ENCODE measurements at regions not wholly inside any gene's neighbourhood (a gene's known extent, or its start where the extent isn't known, plus 50 kb on each side); places are given as distances from the start of the nearest gene placed in this dataset.
"Not testable (repeated sequence)": the region's sequence is repeated elsewhere in the genome, so short reads cannot be mapped to it uniquely, and the experiment has no call there.

DNA sequence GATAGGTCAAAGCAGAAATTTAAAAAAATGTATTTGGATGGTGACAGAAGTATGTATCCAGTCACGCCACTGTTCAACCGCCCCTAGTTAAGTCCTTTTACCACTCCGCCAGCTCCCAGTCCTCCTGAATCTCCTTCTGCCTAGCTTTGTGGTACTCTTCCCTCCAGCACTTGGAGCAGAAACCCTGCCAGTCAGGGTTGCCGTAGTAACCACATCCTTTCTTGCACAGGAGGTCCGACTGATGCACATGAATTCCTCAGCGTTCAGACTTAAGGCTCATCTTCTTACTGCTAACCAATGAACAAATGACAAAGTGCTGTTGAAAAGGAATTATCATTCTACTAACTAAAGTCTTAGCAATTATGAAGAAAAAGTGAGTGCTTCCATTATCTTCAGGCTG lies 175.3 kb upstream of the KCTD7 start:
- H3K36me3 ChIP-seq (ENCODE audit: control insufficient read depth in 2 of 2, insufficient read depth in 2 of 2, low read length in 1 of 2), result no peaks in the 10 kb centered on the region
- WGBS, result 98% methylated on average over 6 of the region's 6 CpGs
- H3K27me3 ChIP-seq (ENCODE audit: control insufficient read depth in 2 of 2, insufficient read depth in 1 of 2, low read length in 1 of 2), result no peaks in the 10 kb centered on the region
- H3K9me3 ChIP-seq (ENCODE audit: control insufficient read depth in 2 of 2, insufficient read depth in 1 of 2, low read length in 1 of 2), result no peaks in the 10 kb centered on the region
- no peak overlapping the region for H3K4me3 ChIP-seq (ENCODE audit: low read length in 2 of 2)
- H3K27ac ChIP-seq (ENCODE audit: low read depth in 1 of 2, low read length in 1 of 2), result no peak overlapping the region
- no peak for DNase-seq (ENCODE audit: low read depth in 6 of 9, low spot score in 9 of 9)
- no peaks in the 10 kb centered on the region for H3K4me1 ChIP-seq (ENCODE audit: control insufficient read depth in 2 of 2, insufficient read depth in 2 of 2, low read length in 2 of 2)

GRCh38 chr7:66454600-66455225 lies 174.0 kb upstream of the KCTD7 start:
- Histone ChIP-seq H3K27me3 (ENCODE audit: control insufficient read depth in 2 of 2, insufficient read depth in 1 of 2, low read length in 1 of 2) (no peaks in the 10 kb centered on the region), H3K4me1 (ENCODE audit: control insufficient read depth in 2 of 2, insufficient read depth in 2 of 2, low read length in 2 of 2) (no peaks in the 10 kb centered on the region), H3K36me3 (ENCODE audit: control insufficient read depth in 2 of 2, insufficient read depth in 2 of 2, low read length in 1 of 2) (no peaks in the 10 kb centered on the region), H3K9me3 (ENCODE audit: control insufficient read depth in 2 of 2, insufficient read depth in 1 of 2, low read length in 1 of 2) (no peaks in the 10 kb centered on the region), H3K4me3 (ENCODE audit: low read length in 2 of 2) (no peak overlapping the region), H3K27ac (ENCODE audit: low read depth in 1 of 2, low read length in 1 of 2) (no peak overlapping the region)
- WGBS, result 72% methylated on average over 5 of the region's 5 CpGs
- DNase-seq (ENCODE audit: low read depth in 6 of 9, low spot score in 9 of 9), result no peak

DNA sequence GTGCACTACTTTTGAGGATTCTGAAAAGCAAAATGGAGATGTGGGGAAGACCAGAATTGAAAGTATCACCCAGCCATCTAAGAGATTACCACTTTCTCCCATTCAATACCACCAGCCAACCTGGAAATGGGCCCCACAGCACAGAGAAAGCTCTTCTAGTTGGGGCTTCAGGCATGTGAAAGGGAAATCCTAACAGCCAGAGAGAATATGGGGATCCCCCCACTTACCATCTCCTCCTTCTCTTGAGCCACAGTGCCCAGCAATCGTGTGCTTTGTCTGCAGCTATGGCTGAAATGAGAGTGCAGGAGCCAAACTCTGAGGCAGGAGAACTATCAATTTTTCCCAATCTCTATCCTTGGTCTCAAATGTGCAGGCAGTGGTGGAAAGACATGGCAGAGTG lies 173.2 kb upstream of the KCTD7 start:
- not testable (repeated sequence) for H3K27ac ChIP-seq (ENCODE audit: low read depth in 1 of 2, low read length in 1 of 2); DNase-seq (ENCODE audit: low read depth in 6 of 9, low spot score in 9 of 9)
- 100% methylated on average over 1 of the region's 1 CpG for WGBS

DNA sequence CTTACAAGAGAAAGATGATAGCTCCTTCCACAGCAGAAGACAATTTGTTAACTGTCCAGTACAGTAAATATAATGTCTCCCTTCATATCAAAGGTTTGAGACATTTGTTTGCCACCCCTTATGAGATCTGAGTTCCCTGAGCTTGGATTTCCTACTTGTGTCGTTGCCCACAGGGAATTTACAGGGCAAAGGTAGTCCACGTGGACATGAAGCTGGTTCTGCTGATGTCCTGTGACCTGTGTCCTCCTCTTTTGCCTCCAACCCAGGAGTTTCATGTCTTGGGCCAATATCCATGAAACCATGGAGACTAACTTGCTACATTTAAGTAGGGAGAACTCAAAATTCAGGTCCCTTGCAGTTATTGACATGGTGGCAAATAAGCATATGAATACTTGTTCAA lies 172.2 kb upstream of the KCTD7 start:
- H3K27me3 ChIP-seq (ENCODE audit: control insufficient read depth in 2 of 2, insufficient read depth in 1 of 2, low read length in 1 of 2); H3K9me3 ChIP-seq (ENCODE audit: control insufficient read depth in 2 of 2, insufficient read depth in 1 of 2, low read length in 1 of 2); H3K4me1 ChIP-seq (ENCODE audit: control insufficient read depth in 2 of 2, insufficient read depth in 2 of 2, low read length in 2 of 2); DNase-seq (ENCODE audit: low read depth in 6 of 9, low spot score in 9 of 9); H3K36me3 ChIP-seq (ENCODE audit: control insufficient read depth in 2 of 2, insufficient read depth in 2 of 2, low read length in 1 of 2); H3K27ac ChIP-seq (ENCODE audit: low read depth in 1 of 2, low read length in 1 of 2); H3K4me3 ChIP-seq (ENCODE audit: low read length in 2 of 2): not testable (repeated sequence)
- 97% methylated on average over 2 of the region's 2 CpGs for WGBS

More for the DNA sequence above, 173.2 kb upstream of the KCTD7 start:
- H3K27me3 ChIP-seq (ENCODE audit: control insufficient read depth in 2 of 2, insufficient read depth in 1 of 2, low read length in 1 of 2); H3K9me3 ChIP-seq (ENCODE audit: control insufficient read depth in 2 of 2, insufficient read depth in 1 of 2, low read length in 1 of 2); H3K4me1 ChIP-seq (ENCODE audit: control insufficient read depth in 2 of 2, insufficient read depth in 2 of 2, low read length in 2 of 2); H3K4me3 ChIP-seq (ENCODE audit: low read length in 2 of 2); H3K36me3 ChIP-seq (ENCODE audit: control insufficient read depth in 2 of 2, insufficient read depth in 2 of 2, low read length in 1 of 2): not testable (repeated sequence)

DNA sequence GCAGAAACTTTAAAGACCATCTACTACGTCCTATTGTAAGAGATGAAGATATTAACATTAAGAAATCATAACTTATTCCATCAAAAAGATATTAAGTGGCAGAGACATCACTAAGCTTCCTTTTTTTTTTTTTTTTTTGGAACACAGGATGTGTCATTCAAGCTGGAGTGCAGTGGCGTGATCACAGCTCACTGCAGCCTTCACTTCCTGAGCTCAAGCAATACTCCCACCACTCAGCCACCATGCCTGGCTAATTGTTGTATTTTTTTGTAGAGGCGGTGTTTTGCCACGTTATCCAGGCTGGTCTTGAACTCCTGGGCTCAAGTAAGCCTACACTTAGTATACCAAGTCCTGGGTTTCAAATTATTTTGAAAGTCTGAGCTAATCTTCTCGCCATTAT lies 169.7 kb upstream of the KCTD7 start:
- whole genome bisulfite sequencing, result 45% methylated on average over 5 of the region's 5 CpGs
- H3K27ac ChIP-seq (ENCODE audit: low read depth in 1 of 2, low read length in 1 of 2); H3K4me3 ChIP-seq (ENCODE audit: low read length in 2 of 2); H3K4me1 ChIP-seq (ENCODE audit: control insufficient read depth in 2 of 2, insufficient read depth in 2 of 2, low read length in 2 of 2); H3K36me3 ChIP-seq (ENCODE audit: control insufficient read depth in 2 of 2, insufficient read depth in 2 of 2, low read length in 1 of 2); H3K9me3 ChIP-seq (ENCODE audit: control insufficient read depth in 2 of 2, insufficient read depth in 1 of 2, low read length in 1 of 2); DNase-seq (ENCODE audit: low read depth in 6 of 9, low spot score in 9 of 9); H3K27me3 ChIP-seq (ENCODE audit: control insufficient read depth in 2 of 2, insufficient read depth in 1 of 2, low read length in 1 of 2): not testable (repeated sequence)

DNA sequence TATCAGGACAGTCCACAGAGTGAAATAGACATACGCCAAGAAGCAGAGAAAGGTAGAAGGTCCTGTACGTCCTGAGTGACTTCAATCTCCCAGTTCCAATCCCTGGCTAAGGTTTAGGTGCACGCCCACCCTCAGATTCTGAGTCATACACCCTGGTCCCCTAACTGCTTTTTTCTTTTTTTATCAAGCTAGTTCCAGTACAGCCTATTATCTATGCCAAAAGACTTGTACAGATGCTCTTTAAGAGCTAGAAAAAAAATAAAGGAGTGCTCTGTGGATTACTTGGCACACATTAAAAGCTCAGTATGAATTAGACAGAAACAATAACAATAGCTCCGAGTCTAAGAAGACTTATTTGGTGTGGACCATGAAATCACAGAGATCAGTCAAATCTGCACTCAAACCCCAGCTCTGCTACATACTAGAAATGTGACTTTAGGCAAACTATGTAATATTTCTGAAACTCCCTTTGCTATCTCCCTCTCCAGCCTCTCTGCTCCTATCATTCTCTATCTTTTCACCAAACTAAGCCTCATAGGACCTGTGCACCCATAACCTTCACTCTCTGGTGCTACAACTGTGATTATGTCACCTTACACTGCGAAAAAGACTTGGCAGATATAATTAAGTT lies 168.8 kb upstream of the KCTD7 start:
- not testable (repeated sequence) for H3K4me3 ChIP-seq (ENCODE audit: low read length in 2 of 2); H3K27ac ChIP-seq (ENCODE audit: low read depth in 1 of 2, low read length in 1 of 2); H3K9me3 ChIP-seq (ENCODE audit: control insufficient read depth in 2 of 2, insufficient read depth in 1 of 2, low read length in 1 of 2); H3K4me1 ChIP-seq (ENCODE audit: control insufficient read depth in 2 of 2, insufficient read depth in 2 of 2, low read length in 2 of 2); DNase-seq (ENCODE audit: low read depth in 6 of 9, low spot score in 9 of 9); H3K27me3 ChIP-seq (ENCODE audit: control insufficient read depth in 2 of 2, insufficient read depth in 1 of 2, low read length in 1 of 2); H3K36me3 ChIP-seq (ENCODE audit: control insufficient read depth in 2 of 2, insufficient read depth in 2 of 2, low read length in 1 of 2)
- 96% methylated on average over 5 of the region's 5 CpGs for WGBS

GRCh38 chr7:66460921-66461361 lies 167.7 kb upstream of the KCTD7 start:
- Histone ChIP-seq H3K4me3 (ENCODE audit: low read length in 2 of 2) (no peak overlapping the region), H3K9me3 (ENCODE audit: control insufficient read depth in 2 of 2, insufficient read depth in 1 of 2, low read length in 1 of 2) (no peaks in the 10 kb centered on the region), H3K4me1 (ENCODE audit: control insufficient read depth in 2 of 2, insufficient read depth in 2 of 2, low read length in 2 of 2) (no peaks in the 10 kb centered on the region), H3K27ac (ENCODE audit: low read depth in 1 of 2, low read length in 1 of 2) (no peak overlapping the region), H3K27me3 (ENCODE audit: control insufficient read depth in 2 of 2, insufficient read depth in 1 of 2, low read length in 1 of 2) (no peaks in the 10 kb centered on the region), H3K36me3 (ENCODE audit: control insufficient read depth in 2 of 2, insufficient read depth in 2 of 2, low read length in 1 of 2) (no peaks in the 10 kb centered on the region)
- no peak for DNase-seq (ENCODE audit: low read depth in 6 of 9, low spot score in 9 of 9)
- 77% methylated on average over 3 of the region's 3 CpGs for WGBS

GRCh38 chr7:66461397-66461796 lies 167.3 kb upstream of the KCTD7 start:
- not testable (repeated sequence) for H3K27me3 ChIP-seq (ENCODE audit: control insufficient read depth in 2 of 2, insufficient read depth in 1 of 2, low read length in 1 of 2); H3K4me3 ChIP-seq (ENCODE audit: low read length in 2 of 2); H3K4me1 ChIP-seq (ENCODE audit: control insufficient read depth in 2 of 2, insufficient read depth in 2 of 2, low read length in 2 of 2); H3K36me3 ChIP-seq (ENCODE audit: control insufficient read depth in 2 of 2, insufficient read depth in 2 of 2, low read length in 1 of 2); H3K9me3 ChIP-seq (ENCODE audit: control insufficient read depth in 2 of 2, insufficient read depth in 1 of 2, low read length in 1 of 2); DNase-seq (ENCODE audit: low read depth in 6 of 9, low spot score in 9 of 9); H3K27ac ChIP-seq (ENCODE audit: low read depth in 1 of 2, low read length in 1 of 2)
- WGBS, result 97% methylated on average over 4 of the region's 4 CpGs

DNA sequence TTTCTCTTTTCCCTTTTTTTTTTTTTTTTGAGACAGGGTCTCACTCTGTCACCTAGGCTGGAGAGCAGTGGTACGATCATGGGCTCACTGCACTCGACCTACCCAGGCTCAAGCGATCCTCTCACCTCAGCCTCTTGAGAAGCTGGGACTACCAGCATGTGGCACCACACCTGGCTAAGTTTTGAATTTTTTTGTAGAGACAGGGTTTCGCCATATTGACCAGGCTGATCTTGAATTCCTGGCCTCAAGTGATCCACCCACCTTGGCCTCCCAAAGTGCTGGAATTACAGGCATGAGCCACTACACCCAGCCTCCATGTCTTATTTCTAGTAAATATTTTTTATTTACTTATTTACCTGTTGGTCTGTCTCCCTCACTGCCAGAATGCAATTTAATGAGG lies 165.8 kb upstream of the KCTD7 start:
- not testable (repeated sequence) for H3K4me1 ChIP-seq (ENCODE audit: control insufficient read depth in 2 of 2, insufficient read depth in 2 of 2, low read length in 2 of 2); H3K9me3 ChIP-seq (ENCODE audit: control insufficient read depth in 2 of 2, insufficient read depth in 1 of 2, low read length in 1 of 2); H3K36me3 ChIP-seq (ENCODE audit: control insufficient read depth in 2 of 2, insufficient read depth in 2 of 2, low read length in 1 of 2); H3K4me3 ChIP-seq (ENCODE audit: low read length in 2 of 2); H3K27ac ChIP-seq (ENCODE audit: low read depth in 1 of 2, low read length in 1 of 2); H3K27me3 ChIP-seq (ENCODE audit: control insufficient read depth in 2 of 2, insufficient read depth in 1 of 2, low read length in 1 of 2); DNase-seq (ENCODE audit: low read depth in 6 of 9, low spot score in 9 of 9)
- 98% methylated on average over 4 of the region's 4 CpGs for WGBS

Data from thymus (tissue), 11 donors.